ENCODE measurements at regions not wholly inside any gene's neighbourhood (a gene's known extent, or its start where the extent isn't known, plus 50 kb on each side); places are given as distances from the start of the nearest gene placed in this dataset.

GRCh38 chr13:34310539-34310938 lies 492.6 kb downstream of the RFC3 start:
- no peak for DNase-seq (ENCODE audit: low read depth, low spot score)

GRCh38 chr13:34311251-34311650 lies 493.3 kb downstream of the RFC3 start:
- no peak for DNase-seq (ENCODE audit: low read depth, low spot score)

GRCh38 chr13:34312578-34312977 lies 494.6 kb downstream of the RFC3 start:
- DNase-seq (ENCODE audit: low read depth, low spot score), result no peak

- no peak for DNase-seq (ENCODE audit: low read depth, low spot score)
Observed at GRCh38 chr13:34320084-34320483, 502.1 kb downstream of the RFC3 start.

GRCh38 chr13:34322014-34322742 lies 504.2 kb downstream of the RFC3 start:
- DNase-seq (ENCODE audit: low read depth, low spot score), result no peak

- DNase-seq (ENCODE audit: low read depth, low spot score), result no peak
Observed at GRCh38 chr13:34322743-34323074, 504.8 kb downstream of the RFC3 start.

GRCh38 chr13:34335014-34336007 lies 517.4 kb downstream of the RFC3 start:
- no peak for DNase-seq (ENCODE audit: low read depth, low spot score)

- no peak for DNase-seq (ENCODE audit: low read depth, low spot score)
Observed at GRCh38 chr13:34338102-34338501, 520.2 kb downstream of the RFC3 start.

- DNase-seq (ENCODE audit: low read depth, low spot score), result no peak
Observed at GRCh38 chr13:34340534-34340933, 522.6 kb downstream of the RFC3 start.

- DNase-seq (ENCODE audit: low read depth, low spot score), result no peak
Observed at GRCh38 chr13:34343413-34343940, 525.5 kb downstream of the RFC3 start.

GRCh38 chr13:34344816-34345215 lies 526.9 kb downstream of the RFC3 start:
- DNase-seq (ENCODE audit: low read depth, low spot score), result no peak

GRCh38 chr13:34345258-34345965 lies 527.5 kb downstream of the RFC3 start:
- no peak for DNase-seq (ENCODE audit: low read depth, low spot score)

GRCh38 chr13:34346626-34347025 lies 528.7 kb downstream of the RFC3 start:
- DNase-seq (ENCODE audit: low read depth, low spot score), result no peak

GRCh38 chr13:34347784-34348573 lies 530.0 kb downstream of the RFC3 start:
- DNase-seq (ENCODE audit: low read depth, low spot score), result no peak

GRCh38 chr13:34349091-34349722 lies 531.3 kb downstream of the RFC3 start:
- DNase-seq (ENCODE audit: low read depth, low spot score), result no peak

GRCh38 chr13:34350671-34351070 lies 532.7 kb downstream of the RFC3 start:
- DNase-seq (ENCODE audit: low read depth, low spot score), result no peak

- DNase-seq (ENCODE audit: low read depth, low spot score), result no peak
Observed at GRCh38 chr13:34351134-34351533, 533.2 kb downstream of the RFC3 start.

- DNase-seq (ENCODE audit: low read depth, low spot score), result no peak
Observed at GRCh38 chr13:34352958-34353357, 535.0 kb downstream of the RFC3 start.

GRCh38 chr13:34356686-34357434 lies 538.9 kb downstream of the RFC3 start:
- DNase-seq (ENCODE audit: low read depth, low spot score), result no peak
